Body of pancreas (tissue), 4 donors: ENCODE measurements at regions not wholly inside any gene's neighbourhood (a gene's known extent, or its start where the extent isn't known, plus 50 kb on each side); places are given as distances from the start of the nearest gene placed in this dataset.

ENCODE experiments used
- POLR2A ChIP-seq, 3 donors: fragments of 450-650 bp; IDR thresholded peaks; one replicate each; pipeline ENCODE4 v1.6.1; 2016; ENCODE audit warnings: antibody characterized with exemption in 3 of 3, mild to moderate bottlenecking in 2 of 3
- TF ChIP-seq, protein P1 (sequence below), 7 experiments: fragments of 450-650 bp in 4 of 7; fragments of 200-600 bp in 3 of 7; sonication (generic) in 3 of 7; IDR thresholded peaks; one replicate each; pipeline ENCODE4 v1.5.1; 2016 to 2019; ENCODE audit warnings: antibody characterized with exemption in 7 of 7

GRCh38 chr3:35320646-35321407, 318.5 kb upstream of the ARPP21 start:
- TF ChIP-seq, protein P1, sequence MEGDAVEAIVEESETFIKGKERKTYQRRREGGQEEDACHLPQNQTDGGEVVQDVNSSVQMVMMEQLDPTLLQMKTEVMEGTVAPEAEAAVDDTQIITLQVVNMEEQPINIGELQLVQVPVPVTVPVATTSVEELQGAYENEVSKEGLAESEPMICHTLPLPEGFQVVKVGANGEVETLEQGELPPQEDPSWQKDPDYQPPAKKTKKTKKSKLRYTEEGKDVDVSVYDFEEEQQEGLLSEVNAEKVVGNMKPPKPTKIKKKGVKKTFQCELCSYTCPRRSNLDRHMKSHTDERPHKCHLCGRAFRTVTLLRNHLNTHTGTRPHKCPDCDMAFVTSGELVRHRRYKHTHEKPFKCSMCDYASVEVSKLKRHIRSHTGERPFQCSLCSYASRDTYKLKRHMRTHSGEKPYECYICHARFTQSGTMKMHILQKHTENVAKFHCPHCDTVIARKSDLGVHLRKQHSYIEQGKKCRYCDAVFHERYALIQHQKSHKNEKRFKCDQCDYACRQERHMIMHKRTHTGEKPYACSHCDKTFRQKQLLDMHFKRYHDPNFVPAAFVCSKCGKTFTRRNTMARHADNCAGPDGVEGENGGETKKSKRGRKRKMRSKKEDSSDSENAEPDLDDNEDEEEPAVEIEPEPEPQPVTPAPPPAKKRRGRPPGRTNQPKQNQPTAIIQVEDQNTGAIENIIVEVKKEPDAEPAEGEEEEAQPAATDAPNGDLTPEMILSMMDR (IDR thresholded peaks at IDR 0.05), result no peak
- TF ChIP-seq POLR2A (IDR thresholded peaks at IDR 0.05), result no peak
